HEK293 (cell line): ENCODE measurements at regions not wholly inside any gene's neighbourhood (a gene's known extent, or its start where the extent isn't known, plus 50 kb on each side); places are given as distances from the start of the nearest gene placed in this dataset.

ENCODE experiments used
- CTCF ChIA-PET: fragments of 350-600 bp; formaldehyde crosslinking; extraction: SDS; loops from one replicate; lab custom pipeline; 2021; ENCODE audit warnings: antibody characterized with exemption; lab: Yijun Ruan, JAX
- POLR2A ChIA-PET: fragments of 300-600 bp; formaldehyde crosslinking; extraction: SDS; loops from one replicate; lab custom pipeline; 2020; ENCODE audit warnings: antibody characterized with exemption, inconsistent platforms; lab: Yijun Ruan, JAX
- H3K27ac ChIP-seq: fragments of 200-500 bp; sonication (Bioruptor generic); 2 replicates; pipeline ENCODE4 v1.5.1; 2014; ENCODE audit warnings: low read depth, low read length, control low read depth, inconsistent platforms; ENCODE audit errors: extremely low read depth
- H3K36me3 ChIP-seq, 2 experiments: fragments of 200-500 bp in 1 of 2; sonication (Bioruptor generic) in 1 of 2; 1 replicate in 1 of 2; 2 replicates in 1 of 2; pipeline ENCODE4 v1.5.1; 2014 to 2017; ENCODE audit warnings: inconsistent platforms in 2 of 2, low read length in 2 of 2; ENCODE audit not compliant: control insufficient read depth in 2 of 2, insufficient read depth in 1 of 2
- H3K4me1 ChIP-seq: fragments of 200-500 bp; sonication (Bioruptor generic); 2 replicates; pipeline ENCODE4 v1.5.1; 2014; ENCODE audit warnings: mild to moderate bottlenecking, low read length, inconsistent platforms; ENCODE audit not compliant: control insufficient read depth, insufficient read depth
- H3K4me3 ChIP-seq: 2 replicates; pipeline ENCODE4 v1.5.1; 2011; ENCODE audit warnings: low read depth, mild to moderate bottlenecking, control low read depth, low read length, moderate library complexity
- H3K9me3 ChIP-seq: fragments of 200-500 bp; sonication (Bioruptor generic); 2 replicates; pipeline ENCODE4 v1.5.1; 2014; ENCODE audit warnings: low read depth, low read length, inconsistent platforms; ENCODE audit not compliant: control insufficient read depth, insufficient read depth
- ELK4 ChIP-seq: IDR thresholded peaks from 2 replicates; pipeline ENCODE4 v1.6.1; 2011; ENCODE audit warnings: mild to moderate bottlenecking, low read depth, low read length, borderline replicate concordance
- GLI2 ChIP-seq: fragments of 450-650 bp; formaldehyde crosslinking; IDR thresholded peaks from 2 replicates; pipeline ENCODE4; 2017; ENCODE audit warnings: missing biosample characterization, missing genetic modification characterization, low read depth, borderline replicate concordance
- GLIS2 ChIP-seq: fragments of 450-650 bp; formaldehyde crosslinking; IDR thresholded peaks from 2 replicates; pipeline ENCODE4 v1.5.1; 2016; ENCODE audit warnings: missing biosample characterization, missing genetic modification characterization
- HOXD13 ChIP-seq: sonication (generic); formaldehyde crosslinking; IDR thresholded peaks from 2 replicates; pipeline ENCODE4 v1.8.0; 2022; ENCODE audit warnings: missing genetic modification reagents, borderline replicate concordance
- IKZF3 ChIP-seq: fragments of 450-650 bp; IDR thresholded peaks from 2 replicates; pipeline ENCODE4 v1.5.0; 2018; ENCODE audit warnings: missing biosample characterization, mild to moderate bottlenecking, missing genetic modification characterization, moderate library complexity
- MEIS1 ChIP-seq: sonication (generic); formaldehyde crosslinking; IDR thresholded peaks from 2 replicates; pipeline ENCODE4 v1.8.1; 2022; ENCODE audit warnings: missing genetic modification reagents, mild to moderate bottlenecking, borderline replicate concordance
- ZBTB21 ChIP-seq: fragments of 450-650 bp; formaldehyde crosslinking; IDR thresholded peaks from 2 replicates; pipeline ENCODE4 v1.5.1; 2017; ENCODE audit warnings: missing biosample characterization, missing genetic modification characterization
- ZEB2 ChIP-seq: fragments of 450-650 bp; formaldehyde crosslinking; IDR thresholded peaks from 2 replicates; pipeline ENCODE4 v1.5.1; 2016; ENCODE audit warnings: missing biosample characterization, missing genetic modification characterization
- ZFHX2 ChIP-seq: fragments of 450-650 bp; formaldehyde crosslinking; conservative IDR thresholded peaks from 2 replicates; pipeline ENCODE4 v1.5.1; 2016; ENCODE audit warnings: missing biosample characterization, missing genetic modification characterization
- ZNF133 ChIP-seq: fragments of 450-650 bp; formaldehyde crosslinking; IDR thresholded peaks from 2 replicates; pipeline ENCODE4 v1.5.1; 2016; ENCODE audit warnings: missing biosample characterization, missing genetic modification characterization
- ZNF174 ChIP-seq: fragments of 450-650 bp; formaldehyde crosslinking; IDR thresholded peaks from 2 replicates; pipeline ENCODE4 v1.5.0; 2017; ENCODE audit warnings: missing biosample characterization, mild to moderate bottlenecking, missing genetic modification characterization
- ZNF175 ChIP-seq: fragments of 450-650 bp; formaldehyde crosslinking; IDR thresholded peaks from 2 replicates; pipeline ENCODE4 v1.5.1; 2016; ENCODE audit warnings: missing biosample characterization, missing genetic modification characterization
- ZNF324 ChIP-seq: fragments of 450-650 bp; formaldehyde crosslinking; IDR thresholded peaks from 2 replicates; pipeline ENCODE4 v1.5.1; 2016; ENCODE audit warnings: missing biosample characterization, missing genetic modification characterization
- ZNF354C ChIP-seq: fragments of 450-650 bp; formaldehyde crosslinking; IDR thresholded peaks from 2 replicates; pipeline ENCODE4 v1.5.1; 2016; ENCODE audit warnings: missing biosample characterization, missing genetic modification characterization, low read depth, borderline replicate concordance
- ZNF362 ChIP-seq: fragments of 450-650 bp; formaldehyde crosslinking; IDR thresholded peaks from 2 replicates; pipeline ENCODE4 v1.5.1; 2016; ENCODE audit warnings: missing biosample characterization, missing genetic modification characterization
- ZNF394 ChIP-seq: fragments of 450-650 bp; formaldehyde crosslinking; IDR thresholded peaks from 2 replicates; pipeline ENCODE4 v1.5.1; 2016; ENCODE audit warnings: missing biosample characterization, missing genetic modification characterization, mild to moderate bottlenecking, moderate library complexity, borderline replicate concordance
- ZNF433 ChIP-seq: fragments of 450-650 bp; formaldehyde crosslinking; IDR thresholded peaks from 2 replicates; pipeline ENCODE4 v1.5.1; 2016; ENCODE audit warnings: missing biosample characterization, missing genetic modification characterization, low read depth
- ZNF48 ChIP-seq: fragments of 450-650 bp; formaldehyde crosslinking; IDR thresholded peaks from 2 replicates; pipeline ENCODE4 v1.5.1; 2016; ENCODE audit warnings: missing biosample characterization, missing genetic modification characterization
- ZNF501 ChIP-seq: fragments of 450-650 bp; formaldehyde crosslinking; IDR thresholded peaks from 2 replicates; pipeline ENCODE4 v1.5.1; 2016; ENCODE audit warnings: missing biosample characterization, missing genetic modification characterization
- ZNF514 ChIP-seq: fragments of 450-650 bp; formaldehyde crosslinking; IDR thresholded peaks from 2 replicates; pipeline ENCODE4 v1.5.1; 2016; ENCODE audit warnings: missing biosample characterization, missing genetic modification characterization
- ZNF548 ChIP-seq: fragments of 450-650 bp; formaldehyde crosslinking; IDR thresholded peaks from 2 replicates; pipeline ENCODE4 v1.5.1; 2016; ENCODE audit warnings: missing biosample characterization, missing genetic modification characterization
- ZNF560 ChIP-seq: fragments of 450-650 bp; formaldehyde crosslinking; IDR thresholded peaks from 2 replicates; pipeline ENCODE4 v1.5.1; 2017; ENCODE audit warnings: missing biosample characterization, missing genetic modification characterization, borderline replicate concordance
- ZNF610 ChIP-seq: fragments of 450-650 bp; formaldehyde crosslinking; IDR thresholded peaks from 2 replicates; pipeline ENCODE4 v1.5.1; 2016; ENCODE audit warnings: missing biosample characterization, missing genetic modification characterization, borderline replicate concordance
- ZNF621 ChIP-seq: fragments of 450-650 bp; formaldehyde crosslinking; IDR thresholded peaks from 2 replicates; pipeline ENCODE4 v1.5.1; 2017; ENCODE audit warnings: missing biosample characterization, missing genetic modification characterization
- ZNF660 ChIP-seq: fragments of 450-650 bp; IDR thresholded peaks from 2 replicates; pipeline ENCODE4 v1.5.1; 2018; ENCODE audit warnings: missing biosample characterization, mild to moderate bottlenecking, missing genetic modification characterization
- ZNF670 ChIP-seq: fragments of 450-650 bp; formaldehyde crosslinking; IDR thresholded peaks from 2 replicates; pipeline ENCODE4 v1.5.1; 2016; ENCODE audit warnings: missing biosample characterization, missing genetic modification characterization, low read depth
- ZNF692 ChIP-seq: fragments of 450-650 bp; formaldehyde crosslinking; IDR thresholded peaks from 2 replicates; pipeline ENCODE4 v1.5.1; 2016; ENCODE audit warnings: missing biosample characterization, missing genetic modification characterization
- ZNF701 ChIP-seq: fragments of 450-650 bp; formaldehyde crosslinking; IDR thresholded peaks from 2 replicates; pipeline ENCODE4 v1.5.1; 2016; ENCODE audit warnings: missing biosample characterization, missing genetic modification characterization
- ZNF768 ChIP-seq: fragments of 450-650 bp; formaldehyde crosslinking; IDR thresholded peaks from 2 replicates; pipeline ENCODE4 v1.5.1; 2018; ENCODE audit warnings: missing biosample characterization, mild to moderate bottlenecking, missing genetic modification characterization
- ZNF776 ChIP-seq: fragments of 450-650 bp; formaldehyde crosslinking; IDR thresholded peaks from 2 replicates; pipeline ENCODE4 v1.5.0; 2017; ENCODE audit warnings: missing biosample characterization, missing genetic modification characterization, borderline replicate concordance
- ZNF777 ChIP-seq: fragments of 450-650 bp; formaldehyde crosslinking; IDR thresholded peaks from 2 replicates; pipeline ENCODE4 v1.5.1; 2017; ENCODE audit warnings: missing biosample characterization, missing genetic modification characterization, borderline replicate concordance
- ZNF785 ChIP-seq: fragments of 450-650 bp; formaldehyde crosslinking; IDR thresholded peaks from 2 replicates; pipeline ENCODE4 v1.5.1; 2016; ENCODE audit warnings: missing biosample characterization, missing genetic modification characterization
- ZSCAN23 ChIP-seq: fragments of 450-650 bp; formaldehyde crosslinking; IDR thresholded peaks from 2 replicates; pipeline ENCODE4 v1.5.1; 2016; ENCODE audit warnings: missing biosample characterization, missing genetic modification characterization

GRCh38 chrX:7789200-7789599 is 53.8 kb upstream of the VCX start:
- POLR2A ChIA-PET: no interaction called here

DNA sequence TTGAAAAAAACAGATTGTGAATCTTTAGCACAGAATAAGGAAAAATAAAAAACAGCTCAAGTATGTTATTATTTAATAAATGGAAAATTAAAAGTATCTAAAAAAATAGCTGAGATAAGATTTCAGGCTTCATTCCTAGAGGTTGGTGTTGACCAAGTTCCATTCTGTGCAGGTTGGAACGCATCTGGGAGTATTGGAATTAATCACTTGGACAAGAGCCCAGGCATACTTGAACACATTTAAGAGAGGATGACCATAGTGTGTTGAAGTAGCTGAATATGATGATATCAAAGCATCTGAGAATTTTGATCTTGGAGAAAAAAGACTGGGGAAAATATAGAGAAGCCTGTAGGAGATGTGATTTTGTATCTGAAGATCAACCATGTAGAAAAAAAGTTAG is 54.6 kb upstream of the VCX start:
- Histone ChIP-seq H3K9me3 (no peaks in the 10 kb centered on the region), H3K36me3 (no peaks in the 10 kb centered on the region), H3K27ac (no peak overlapping the region), H3K4me3 (no peak overlapping the region), H3K4me1 (no peaks in the 10 kb centered on the region)
- TF ChIP-seq ZBTB21 (tag by site-specific recombination) (no peak), ZNF362 (tag by site-specific recombination) (no peak), ZNF776 (tag by site-specific recombination) (no peak), ZNF174 (tag by site-specific recombination) (no peak), ZNF433 (tag by site-specific recombination) (no peak), ZNF133 (no peak), ZNF514 (tag by site-specific recombination) (no peak), ZNF621 (tag by site-specific recombination) (no peak), GLIS2 (tag by site-specific recombination) (no peak)
- POLR2A ChIA-PET: no interaction called here
- CTCF ChIA-PET: no interaction called here

More at GRCh38 chrX:7789200-7789599, 53.8 kb upstream of the VCX start:
- Histone ChIP-seq H3K36me3 (no peaks in the 10 kb centered on the region), H3K9me3 (no peaks in the 10 kb centered on the region), H3K4me1 (no peaks in the 10 kb centered on the region), H3K27ac (no peak overlapping the region), H3K4me3 (no peak overlapping the region)
- no peak for TF ChIP-seq ZNF133
- no peak for TF ChIP-seq ZNF768 (tag by site-specific recombination)
- no peak for TF ChIP-seq ELK4
- TF ChIP-seq GLI2 (tag by site-specific recombination): no peak
- TF ChIP-seq IKZF3 (tag by site-specific recombination): no peak
- no peak for TF ChIP-seq ZNF785 (tag by site-specific recombination)
- no peak for TF ChIP-seq ZNF354C (tag by site-specific recombination)
- no peak for TF ChIP-seq ZNF48 (tag by site-specific recombination)
- TF ChIP-seq ZEB2 (tag by site-specific recombination): no peak
- TF ChIP-seq ZNF777: no peak
- TF ChIP-seq ZNF560 (tag by site-specific recombination): no peak
- no peak for TF ChIP-seq ZNF394 (tag by site-specific recombination)
- TF ChIP-seq ZNF175: no peak
- no peak for TF ChIP-seq ZNF324 (tag by site-specific recombination)
- CTCF ChIA-PET: no interaction called here

DNA sequence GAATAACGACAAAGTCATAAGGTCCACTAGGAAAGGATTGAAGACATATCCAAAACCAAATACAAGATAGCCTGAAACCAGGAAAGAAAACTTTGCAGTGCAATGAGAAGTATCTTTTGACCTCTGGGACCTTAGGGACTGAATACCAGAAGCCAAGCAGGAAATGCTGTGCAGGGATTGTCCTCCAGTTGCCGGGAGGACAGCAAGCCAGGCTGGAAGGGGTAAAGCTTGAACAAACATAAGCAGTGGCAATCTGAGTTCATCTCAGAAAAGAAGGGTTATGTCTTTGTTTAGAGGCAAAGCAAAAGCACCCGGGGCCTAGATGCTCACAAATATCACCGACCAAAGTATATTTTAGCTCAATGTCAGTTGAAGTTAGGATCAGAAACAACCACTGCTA is 55.3 kb upstream of the VCX start:
- no peaks in the 10 kb centered on the region for H3K9me3 ChIP-seq
- H3K4me1 ChIP-seq: no peaks in the 10 kb centered on the region
- no peak overlapping the region for H3K27ac ChIP-seq
- POLR2A ChIA-PET: no interaction called here
- CTCF ChIA-PET: no interaction called here
- H3K36me3 ChIP-seq: no peaks in the 10 kb centered on the region
- H3K4me3 ChIP-seq: no peak overlapping the region
- TF ChIP-seq ZNF324 (tag by site-specific recombination) (no peak), ZNF501 (no peak), ZFHX2 (tag by site-specific recombination) (no peak), MEIS1 (CRISPR knock-in tag) (no peak), ZNF354C (tag by site-specific recombination) (no peak), ZNF660 (no peak), ZNF670 (tag by site-specific recombination) (no peak), ZNF610 (tag by site-specific recombination) (no peak), ZSCAN23 (tag by site-specific recombination) (no peak), HOXD13 (CRISPR knock-in tag) (no peak), ZNF692 (tag by site-specific recombination) (no peak), ZBTB21 (tag by site-specific recombination) (no peak), ZNF548 (tag by site-specific recombination) (no peak), ZNF701 (tag by site-specific recombination) (no peak)
